Keratinocyte (primary cell): ENCODE measurements at regions not wholly inside any gene's neighbourhood (a gene's known extent, or its start where the extent isn't known, plus 50 kb on each side); places are given as distances from the start of the nearest gene placed in this dataset.
"Not testable (repeated sequence)": the region's sequence is repeated elsewhere in the genome, so short reads cannot be mapped to it uniquely, and the experiment has no call there.

Experiments
- DNase-seq: peaks from one replicate; pipeline ENCODE4 v3.0.0-alpha.2; 2011; ENCODE audit warnings: low read depth, missing footprints, low spot score
- FAIRE-seq: peaks from 2 replicates; lab custom pipeline; 2011; peaks lifted over from hg19 to GRCh38; lab: Jason Lieb, UNC
- H2AFZ ChIP-seq: 2 replicates; pipeline ENCODE4 v1.6.0; 2012; ENCODE audit warnings: low read length, control low read depth, inconsistent platforms; ENCODE audit not compliant: control insufficient read depth
- H3K27ac ChIP-seq: 2 replicates; pipeline ENCODE4 v1.5.1; 2011; ENCODE audit warnings: low read length; ENCODE audit not compliant: control insufficient read depth, insufficient read depth
- H3K27me3 ChIP-seq: 3 replicates; pipeline ENCODE4 v1.6.0; 2011; ENCODE audit warnings: low read length; ENCODE audit not compliant: control insufficient read depth, insufficient read depth; ENCODE audit errors: extremely low read depth
- H3K36me3 ChIP-seq, 2 experiments: 2 replicates in 1 of 2; 3 replicates in 1 of 2; pipeline ENCODE4 v1.5.1; 2011; ENCODE audit warnings: low read length in 2 of 2, mild to moderate bottlenecking in 1 of 2; ENCODE audit not compliant: control insufficient read depth in 2 of 2, insufficient read depth in 2 of 2; ENCODE audit errors: extremely low read depth in 1 of 2
- H3K4me1 ChIP-seq: 3 replicates; pipeline ENCODE4 v1.5.1; 2011; ENCODE audit warnings: low read length; ENCODE audit not compliant: control insufficient read depth, insufficient read depth; ENCODE audit errors: extremely low read depth
- H3K4me2 ChIP-seq: 3 replicates; pipeline ENCODE4 v1.6.0; 2011; ENCODE audit warnings: low read depth, low read length; ENCODE audit not compliant: control insufficient read depth, insufficient read depth; ENCODE audit errors: extremely low read depth
- H3K4me3 ChIP-seq, 3 experiments: fragments of 200-600 bp in 1 of 3; sonication (generic) in 1 of 3; 2 replicates in 2 of 3; 3 replicates in 1 of 3; pipeline ENCODE4 v1.5.1; 2011 to 2016; ENCODE audit warnings: low read length in 3 of 3, mild to moderate bottlenecking in 3 of 3, control low read depth in 2 of 3, inconsistent platforms in 1 of 3, low read depth in 1 of 3, mixed read lengths in 1 of 3, mixed run types in 1 of 3, moderate library complexity in 1 of 3; ENCODE audit not compliant: control insufficient read depth in 2 of 3, insufficient read depth in 2 of 3; ENCODE audit errors: extremely low read depth in 1 of 3
- H3K79me2 ChIP-seq: 2 replicates; pipeline ENCODE4 v1.6.0; 2012; ENCODE audit warnings: low read length; ENCODE audit not compliant: control insufficient read depth, insufficient read depth
- H3K9ac ChIP-seq: 3 replicates; pipeline ENCODE4 v1.6.0; 2011; ENCODE audit warnings: low read length; ENCODE audit not compliant: control insufficient read depth, insufficient read depth; ENCODE audit errors: extremely low read depth
- H3K9me1 ChIP-seq: 3 replicates; pipeline ENCODE4 v1.6.0; 2011; ENCODE audit warnings: low read length; ENCODE audit not compliant: control insufficient read depth, insufficient read depth; ENCODE audit errors: extremely low read depth
- H3K9me3 ChIP-seq: 2 replicates; pipeline ENCODE4 v1.5.1; 2012; ENCODE audit warnings: low read depth, low read length; ENCODE audit not compliant: control insufficient read depth
- H4K20me1 ChIP-seq: 3 replicates; pipeline ENCODE4 v1.6.0; 2011; ENCODE audit warnings: low read length; ENCODE audit not compliant: control insufficient read depth, insufficient read depth; ENCODE audit errors: extremely low read depth
- CTCF ChIP-seq, 3 experiments: IDR thresholded peaks in 1 of 3; conservative IDR thresholded peaks in 1 of 3; optimal IDR thresholded peaks in 1 of 3; 2 replicates in 2 of 3; 3 replicates in 1 of 3; pipeline versions ENCODE3 to v1.5.1; 2011; ENCODE audit warnings: low read length in 3 of 3, mild to moderate bottlenecking in 3 of 3, moderate library complexity in 2 of 3, control low read depth in 1 of 3, inconsistent platforms in 1 of 3; ENCODE audit not compliant: insufficient read depth in 2 of 3; ENCODE audit errors: extremely low read depth in 1 of 3
- EZH2 ChIP-seq: IDR thresholded peaks from one replicate; pipeline ENCODE4 v1.6.1; 2012; ENCODE audit warnings: inconsistent platforms, mild to moderate bottlenecking, low read length, moderate library complexity
- dilution Hi-C: fragments of 300-500 bp; cut with MboI; formaldehyde crosslinking; loops from one replicate; pipeline ENCODE4 v1.7.0; 2020; ENCODE audit warnings: low sequenced_read_pairs; ENCODE audit not compliant: extremely low pct_ligation_motif_present

GRCh38 chr13:81230386-81230785 lies 889.5 kb upstream of the SPRY2 start:
- Histone ChIP-seq H2AFZ (no peak overlapping the region), H3K79me2 (no peaks in the 10 kb centered on the region), H3K9me3 (no peaks in the 10 kb centered on the region), H3K4me2 (no peak overlapping the region), H3K36me3 (no peaks in the 10 kb centered on the region), H3K27ac (no peak overlapping the region), H3K4me3 (no peak overlapping the region), H4K20me1 (no peaks in the 10 kb centered on the region), H3K9me1 (no peaks in the 10 kb centered on the region), H3K9ac (no peak overlapping the region), H3K4me1 (no peaks in the 10 kb centered on the region), H3K27me3 (no peaks in the 10 kb centered on the region)
- no peak for FAIRE-seq
- TF ChIP-seq EZH2 (no peak), CTCF (optimal IDR thresholded peaks at IDR 0.05 in 1 of 3, IDR thresholded peaks at IDR 0.05 in 1 of 3, conservative IDR thresholded peaks at IDR 0.05 in 1 of 3; ENCODE audit: extremely low read depth in 1 of 3, insufficient read depth in 2 of 3, low read length in 3 of 3) (no peak)
- dilution Hi-C loops = no loop called here
- DNase-seq = no peak

- H3K9me1 ChIP-seq, H3K9ac ChIP-seq, dilution Hi-C loops, H3K79me2 ChIP-seq, H3K9me3 ChIP-seq, H3K4me2 ChIP-seq, DNase-seq, H3K4me1 ChIP-seq, H4K20me1 ChIP-seq, H2AFZ ChIP-seq, H3K27me3 ChIP-seq, FAIRE-seq, H3K4me3 ChIP-seq, H3K36me3 ChIP-seq, H3K27ac ChIP-seq: not testable (repeated sequence)
Measured at GRCh38 chr13:81226830-81227229, 885.9 kb upstream of the SPRY2 start.

- no peak for TF ChIP-seq EZH2
- TF ChIP-seq CTCF (optimal IDR thresholded peaks at IDR 0.05 in 1 of 3, IDR thresholded peaks at IDR 0.05 in 1 of 3, conservative IDR thresholded peaks at IDR 0.05 in 1 of 3; ENCODE audit: extremely low read depth in 1 of 3, insufficient read depth in 2 of 3, low read length in 3 of 3) = no peak
- Histone ChIP-seq H4K20me1 (no peaks in the 10 kb centered on the region), H3K9me3 (no peaks in the 10 kb centered on the region), H3K79me2 (no peaks in the 10 kb centered on the region), H3K36me3 (no peaks in the 10 kb centered on the region), H3K9ac (no peak overlapping the region), H3K4me2 (no peak overlapping the region), H2AFZ (no peak overlapping the region), H3K9me1 (no peaks in the 10 kb centered on the region), H3K4me1 (no peaks in the 10 kb centered on the region), H3K27me3 (no peaks in the 10 kb centered on the region), H3K4me3 (no peak overlapping the region), H3K27ac (no peak overlapping the region)
- dilution Hi-C loops = no loop called here
- DNase-seq = no peak
- FAIRE-seq = no peak
Measured at GRCh38 chr13:81224209-81224833, 883.4 kb upstream of the SPRY2 start.
